ENCODE measurements at regions not wholly inside any gene's neighbourhood (a gene's known extent, or its start where the extent isn't known, plus 50 kb on each side); places are given as distances from the start of the nearest gene placed in this dataset.

- no peak for DNase-seq (ENCODE audit: low spot score)
- no peaks in the 10 kb centered on the region for H3K27me3 ChIP-seq
- peaks cover 3% of the 10 kb centered on the region for H3K27me3 Mint-ChIP-seq (ENCODE audit: insufficient read depth, low read depth)
- no peaks in the 10 kb centered on the region for H3K4me1 ChIP-seq
- H3K9me3 Mint-ChIP-seq: peaks cover 5% of the 10 kb centered on the region
- no peak overlapping the region for H3K27ac ChIP-seq
- H3K36me3 ChIP-seq: no peaks in the 10 kb centered on the region
- no peaks in the 10 kb centered on the region for H4K20me1 ChIP-seq (ENCODE audit: low read depth)
- peaks cover 4% of the 10 kb centered on the region for H3K4me1 Mint-ChIP-seq
- H3K4me3 ChIP-seq: no peak overlapping the region
- H3K9me3 ChIP-seq (ENCODE audit: low read depth): no peaks in the 10 kb centered on the region
- no peaks in the 10 kb centered on the region for H3F3A ChIP-seq (ENCODE audit: low read depth)
- H3K79me2 ChIP-seq (ENCODE audit: low read depth): no peaks in the 10 kb centered on the region
- TF ChIP-seq EZH2phosphoT487 (IDR thresholded peaks at IDR 0.05) (no peak), CTCF (IDR thresholded peaks at IDR 0.05) (no peak), EZH2 (IDR thresholded peaks at IDR 0.05) (no peak)
- no peaks in the 10 kb centered on the region for H3K36me3 Mint-ChIP-seq
- no peak overlapping the region for H3K9ac ChIP-seq
- H3K27ac Mint-ChIP-seq: no peak overlapping the region
- no peak overlapping the region for H2AFZ ChIP-seq (replicated peaks)
- H3K4me3 Mint-ChIP-seq: no peak overlapping the region
- H3K4me2 ChIP-seq: no peak overlapping the region
Measured at GRCh38 chr18:76757925-76758324, 64.4 kb upstream of the ZNF236 start.

GRCh38 chr18:76757335-76757734 lies 65.0 kb upstream of the ZNF236 start:
- H3K36me3 Mint-ChIP-seq: no peaks in the 10 kb centered on the region
- Histone ChIP-seq H3K79me2 (ENCODE audit: low read depth) (no peaks in the 10 kb centered on the region), H3K27me3 (no peaks in the 10 kb centered on the region), H4K20me1 (ENCODE audit: low read depth) (no peaks in the 10 kb centered on the region), H3K4me2 (no peak overlapping the region), H3K36me3 (no peaks in the 10 kb centered on the region), H3F3A (ENCODE audit: low read depth) (no peaks in the 10 kb centered on the region), H3K4me3 (no peak overlapping the region), H3K27ac (no peak overlapping the region), H2AFZ (replicated peaks) (no peak overlapping the region), H3K9ac (no peak overlapping the region), H3K4me1 (no peaks in the 10 kb centered on the region), H3K9me3 (ENCODE audit: low read depth) (no peaks in the 10 kb centered on the region)
- no peak overlapping the region for H3K27ac Mint-ChIP-seq
- peaks cover 4% of the 10 kb centered on the region for H3K4me1 Mint-ChIP-seq
- no peak overlapping the region for H3K4me3 Mint-ChIP-seq
- DNase-seq (ENCODE audit: low spot score): no peak
- H3K9me3 Mint-ChIP-seq: peaks cover 6% of the 10 kb centered on the region
- no peak for TF ChIP-seq CTCF (IDR thresholded peaks at IDR 0.05)
- no peak for TF ChIP-seq EZH2 (IDR thresholded peaks at IDR 0.05)
- TF ChIP-seq EZH2phosphoT487 (IDR thresholded peaks at IDR 0.05): no peak
- peaks cover 3% of the 10 kb centered on the region for H3K27me3 Mint-ChIP-seq (ENCODE audit: insufficient read depth, low read depth)

- H3K9ac ChIP-seq: no peak overlapping the region
- H3K27me3 Mint-ChIP-seq (ENCODE audit: insufficient read depth, low read depth): peaks cover 3% of the 10 kb centered on the region
Measured at GRCh38 chr18:76756531-76757253, 65.7 kb upstream of the ZNF236 start.

More at GRCh38 chr18:76756531-76757253, 65.7 kb upstream of the ZNF236 start:
- Histone ChIP-seq H3F3A (ENCODE audit: low read depth) (no peaks in the 10 kb centered on the region), H3K36me3 (no peaks in the 10 kb centered on the region), H3K79me2 (ENCODE audit: low read depth) (no peaks in the 10 kb centered on the region), H3K9me3 (ENCODE audit: low read depth) (no peaks in the 10 kb centered on the region), H3K27me3 (no peaks in the 10 kb centered on the region), H2AFZ (replicated peaks) (no peak overlapping the region), H4K20me1 (ENCODE audit: low read depth) (no peaks in the 10 kb centered on the region), H3K4me1 (no peaks in the 10 kb centered on the region), H3K4me2 (no peak overlapping the region), H3K27ac (no peak overlapping the region), H3K4me3 (no peak overlapping the region)
- Mint-ChIP-seq H3K9me3 (peaks cover 7% of the 10 kb centered on the region), H3K4me1 (peaks cover 4% of the 10 kb centered on the region), H3K36me3 (no peaks in the 10 kb centered on the region), H3K4me3 (no peak overlapping the region), H3K27ac (no peak overlapping the region)
- no peak for DNase-seq (ENCODE audit: low spot score)
- TF ChIP-seq CTCF (IDR thresholded peaks at IDR 0.05): no peak
- TF ChIP-seq EZH2 (IDR thresholded peaks at IDR 0.05): no peak
- no peak for TF ChIP-seq EZH2phosphoT487 (IDR thresholded peaks at IDR 0.05)

Data from neural progenitor cell (in vitro differentiated cells).